GM19328 (cell line): ENCODE measurements at regions not wholly inside any gene's neighbourhood (a gene's known extent, or its start where the extent isn't known, plus 50 kb on each side); places are given as distances from the start of the nearest gene placed in this dataset.

Source experiments
- ATAC-seq: cut with Tn5 transposase; IDR thresholded peaks from one replicate; pipeline ENCODE4 v1.9.1; 2021; ENCODE audit warnings: mild to moderate bottlenecking, moderate library complexity; ENCODE audit not compliant: unreplicated experiment

GRCh38 chr10:25113191-25114035 is 61.4 kb upstream of the GPR158 start:
- ATAC-seq: peak; percentile 95

GRCh38 chr10:25114036-25114411 is 60.8 kb upstream of the GPR158 start:
- ATAC-seq: no peak

GRCh38 chr10:25117757-25118156 is 57.0 kb upstream of the GPR158 start:
- no peak for ATAC-seq

- no peak for ATAC-seq
Observed at GRCh38 chr10:25120188-25120587, 54.6 kb upstream of the GPR158 start.
